HUES64 (cell line): ENCODE measurements at regions not wholly inside any gene's neighbourhood (a gene's known extent, or its start where the extent isn't known, plus 50 kb on each side); places are given as distances from the start of the nearest gene placed in this dataset.

Experiments used
- H3K27ac ChIP-seq: 2 replicates; pipeline ENCODE4 v1.7.0; 2013; ENCODE audit warnings: low read depth, low read length, inconsistent platforms
- H3K27me3 ChIP-seq: 2 replicates; pipeline ENCODE4 v1.6.1; 2013; ENCODE audit warnings: mild to moderate bottlenecking, low read length; ENCODE audit not compliant: insufficient read depth
- H3K36me3 ChIP-seq: 2 replicates; pipeline ENCODE4 v1.6.1; 2013; ENCODE audit warnings: mild to moderate bottlenecking, low read length; ENCODE audit not compliant: insufficient read depth
- H3K4me1 ChIP-seq: 2 replicates; pipeline ENCODE4 v1.6.1; 2013; ENCODE audit warnings: mild to moderate bottlenecking, low read length, moderate library complexity; ENCODE audit not compliant: insufficient read depth
- H3K4me3 ChIP-seq: 2 replicates; pipeline ENCODE4 v1.5.1; 2013; ENCODE audit warnings: mild to moderate bottlenecking, low read length, moderate library complexity
- H3K9ac ChIP-seq: 2 replicates; pipeline ENCODE4 v1.6.1; 2013; ENCODE audit warnings: mild to moderate bottlenecking, low read depth, low read length
- H3K9me3 ChIP-seq: 2 replicates; pipeline ENCODE4 v1.6.1; 2013; ENCODE audit warnings: low read depth, low read length; ENCODE audit not compliant: insufficient read depth
- WGBS: fragments of 150-250, 120-280 bp; methylation state at CpG from one replicate; pipeline ENCODE4 v1.1.7; 2013; ENCODE audit warnings: missing lambda C conversion rate; 5-methylcytosine and 5-hydroxymethylcytosine counted together

DNA sequence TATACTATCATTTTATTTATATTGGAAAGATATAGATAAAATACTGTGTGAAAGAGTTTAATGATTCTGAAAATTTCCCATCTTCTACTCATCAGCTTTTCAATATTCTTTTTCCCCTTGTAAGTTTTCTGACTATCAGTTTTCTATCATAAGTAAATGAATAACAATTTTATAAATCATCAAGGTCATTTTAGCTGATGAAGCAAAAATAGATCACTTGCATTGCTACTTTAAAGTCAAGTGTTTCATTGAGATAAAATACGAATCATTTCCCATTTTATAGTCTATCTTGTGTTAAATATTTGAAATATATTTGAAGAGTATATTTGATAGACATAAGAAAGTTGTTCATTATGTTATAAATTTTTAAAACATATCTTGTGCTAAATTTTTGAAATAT lies 811.0 kb upstream of the GALNTL6 start:
- no peak overlapping the region for H3K4me3 ChIP-seq
- H3K4me1 ChIP-seq = no peaks in the 10 kb centered on the region
- WGBS = no CpG with 5 or more reads among the region's 1 CpG
- no peak overlapping the region for H3K27ac ChIP-seq
- no peaks in the 10 kb centered on the region for H3K27me3 ChIP-seq
- no peak overlapping the region for H3K9ac ChIP-seq
- no peaks in the 10 kb centered on the region for H3K9me3 ChIP-seq
- H3K36me3 ChIP-seq = no peaks in the 10 kb centered on the region

- H3K4me1 ChIP-seq = no peaks in the 10 kb centered on the region
- peaks cover 4% of the 10 kb centered on the region; the same call in 1 of the 2 replicates for H3K9me3 ChIP-seq
- H3K9ac ChIP-seq = no peak overlapping the region
- H3K27ac ChIP-seq = no peak overlapping the region
- 48% methylated on average over 6 of the region's 8 CpGs for WGBS
- no peaks in the 10 kb centered on the region for H3K27me3 ChIP-seq
- H3K36me3 ChIP-seq = no peaks in the 10 kb centered on the region
- no peak overlapping the region for H3K4me3 ChIP-seq
These were observed 822.1 kb upstream of the GALNTL6 start for GRCh38 chr4:170990989-170991589.

DNA sequence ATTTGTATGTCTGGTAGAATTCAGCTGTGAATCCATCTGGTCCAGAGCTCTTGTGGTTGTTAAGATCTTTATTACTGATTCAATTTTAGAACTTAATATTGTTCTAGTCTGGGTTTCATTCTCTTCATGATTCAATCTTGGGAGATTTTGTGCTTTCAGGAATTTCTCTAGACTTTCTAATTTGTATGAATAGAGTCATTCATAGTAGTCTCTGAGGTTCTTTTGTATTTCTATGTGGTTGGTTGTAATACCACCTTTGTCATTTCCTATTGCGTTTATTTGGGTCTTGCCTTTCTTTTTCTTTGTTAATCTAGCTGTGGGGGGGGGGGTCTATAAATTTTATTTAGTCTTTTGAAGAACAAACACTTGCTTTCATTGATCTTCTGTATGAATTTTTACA lies 824.8 kb upstream of the GALNTL6 start:
- no peaks in the 10 kb centered on the region for H3K36me3 ChIP-seq
- H3K9me3 ChIP-seq = peaks cover 4% of the 10 kb centered on the region; the same call in 1 of the 2 replicates
- no peak overlapping the region for H3K4me3 ChIP-seq
- 83% methylated on average over 1 of the region's 1 CpG for WGBS
- H3K27me3 ChIP-seq = no peaks in the 10 kb centered on the region
- H3K9ac ChIP-seq = no peak overlapping the region
- H3K27ac ChIP-seq = no peak overlapping the region
- no peaks in the 10 kb centered on the region for H3K4me1 ChIP-seq

DNA sequence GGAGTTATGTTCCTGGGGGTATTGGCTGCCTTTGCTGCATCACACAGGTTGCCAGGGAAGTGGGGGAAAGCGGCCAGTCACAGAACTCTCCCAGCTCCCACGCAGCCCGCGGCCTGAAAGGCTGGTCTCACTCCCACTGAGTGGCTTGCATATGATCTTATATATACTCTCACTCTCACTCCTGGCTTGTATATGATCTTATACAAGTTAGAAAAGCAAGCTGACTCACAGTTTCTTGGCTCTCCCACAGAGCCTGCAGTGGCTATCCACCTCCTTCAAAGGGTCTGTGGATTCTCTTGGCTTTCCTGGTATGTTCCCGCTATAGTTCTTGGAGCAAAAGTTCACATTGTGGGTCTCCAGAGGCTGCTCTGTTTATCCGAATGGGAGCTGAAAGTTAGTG lies 833.5 kb upstream of the GALNTL6 start:
- H3K36me3 ChIP-seq = no peaks in the 10 kb centered on the region
- H3K9me3 ChIP-seq = no peaks in the 10 kb centered on the region
- H3K27me3 ChIP-seq = no peaks in the 10 kb centered on the region
- peaks cover 9% of the 10 kb centered on the region; the same call in 1 of the 2 replicates for H3K4me1 ChIP-seq
- H3K27ac ChIP-seq = no peak overlapping the region
- WGBS = 65% methylated on average over 6 of the region's 6 CpGs
- no peak overlapping the region for H3K9ac ChIP-seq
- H3K4me3 ChIP-seq = no peak overlapping the region

DNA sequence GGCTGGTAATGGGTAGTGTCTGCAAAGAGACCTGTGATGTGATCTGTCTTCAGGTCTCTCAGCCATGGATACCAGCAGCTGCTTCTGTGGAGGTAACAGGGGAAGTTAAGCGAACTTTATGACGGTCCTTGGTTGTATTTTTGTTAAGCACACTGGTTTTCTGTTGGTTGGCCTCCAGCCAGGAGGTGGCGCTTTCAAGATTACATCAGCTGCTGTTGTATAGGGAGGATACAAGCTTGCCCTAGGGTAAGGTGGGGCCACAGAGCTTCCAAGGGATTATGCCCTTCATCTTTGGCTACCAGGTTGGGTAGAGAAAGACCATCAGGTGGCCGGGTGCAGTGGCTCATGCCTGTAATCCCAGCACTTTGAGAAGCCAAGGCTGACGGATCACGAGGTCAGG lies 834.2 kb upstream of the GALNTL6 start:
- Histone ChIP-seq H3K9me3 (no peaks in the 10 kb centered on the region), H3K9ac (no peak overlapping the region), H3K4me1 (peaks cover 9% of the 10 kb centered on the region; the same call in 1 of the 2 replicates), H3K27me3 (no peaks in the 10 kb centered on the region), H3K27ac (no peak overlapping the region), H3K4me3 (no peak overlapping the region), H3K36me3 (no peaks in the 10 kb centered on the region)
- 96% methylated on average over 6 of the region's 6 CpGs for WGBS

DNA sequence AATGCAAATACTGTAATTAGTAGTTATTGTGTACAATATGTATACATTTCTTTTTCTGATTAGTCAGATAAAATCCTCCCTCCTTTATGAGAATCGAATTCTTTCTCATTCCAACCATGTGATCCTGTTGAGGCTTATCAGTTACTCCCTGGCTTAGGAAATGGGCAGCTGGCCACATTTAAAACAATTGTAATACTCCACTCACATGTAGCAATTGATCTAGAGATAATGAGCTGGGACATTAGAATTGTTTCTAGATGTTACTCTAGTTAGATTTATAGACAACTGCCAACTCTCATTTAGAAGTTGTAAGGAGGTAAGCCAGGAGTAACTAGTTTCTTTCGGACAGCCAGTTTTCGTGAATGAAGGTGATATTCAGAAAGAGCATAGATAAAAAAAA lies 859.3 kb upstream of the AADAT start:
- Histone ChIP-seq H3K27me3 (no peaks in the 10 kb centered on the region), H3K9ac (no peak overlapping the region), H3K4me3 (no peak overlapping the region), H3K36me3 (no peaks in the 10 kb centered on the region), H3K27ac (no peak overlapping the region), H3K9me3 (no peaks in the 10 kb centered on the region), H3K4me1 (no peaks in the 10 kb centered on the region)
- 100% methylated on average over 3 of the region's 3 CpGs for WGBS

- H3K27ac ChIP-seq = no peak overlapping the region
- WGBS = 84% methylated on average over 7 of the region's 7 CpGs
- H3K4me1 ChIP-seq = no peaks in the 10 kb centered on the region
- H3K9ac ChIP-seq = no peak overlapping the region
- H3K36me3 ChIP-seq = no peaks in the 10 kb centered on the region
- H3K9me3 ChIP-seq = 0 out of 2 replicates have a peak, but pooled peaks cover 6% of the 10 kb centered on the region
- no peak overlapping the region for H3K4me3 ChIP-seq
- no peaks in the 10 kb centered on the region for H3K27me3 ChIP-seq
These were observed 850.4 kb upstream of the AADAT start for GRCh38 chr4:170940043-170940724.

GRCh38 chr4:170938588-170938987 lies 848.8 kb upstream of the AADAT start:
- Histone ChIP-seq H3K9me3 (0 out of 2 replicates have a peak, but pooled peaks cover 6% of the 10 kb centered on the region), H3K4me3 (no peak overlapping the region), H3K4me1 (no peaks in the 10 kb centered on the region), H3K36me3 (no peaks in the 10 kb centered on the region), H3K9ac (no peak overlapping the region), H3K27ac (no peak overlapping the region), H3K27me3 (no peaks in the 10 kb centered on the region)
- 82% methylated on average over 1 of the region's 1 CpG for WGBS

DNA sequence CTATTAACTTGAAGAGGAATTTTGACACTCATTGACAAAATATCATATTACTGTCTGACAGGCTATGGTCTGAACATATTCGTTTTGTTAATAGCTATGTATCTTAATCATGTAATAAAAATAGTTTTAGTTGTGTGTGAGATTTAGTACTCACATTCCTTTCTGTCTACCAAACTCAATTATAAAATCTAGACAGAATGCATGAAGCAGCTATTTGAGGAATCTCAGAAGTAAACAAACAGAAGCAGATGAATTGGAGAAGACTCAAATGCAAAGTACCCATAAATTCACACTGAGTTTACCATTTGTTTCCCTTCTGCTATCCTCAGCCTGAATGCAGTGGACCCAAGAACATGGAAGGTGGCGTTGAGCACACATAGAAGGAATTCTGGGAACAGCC lies 841.6 kb upstream of the AADAT start:
- Histone ChIP-seq H3K4me1 (no peaks in the 10 kb centered on the region), H3K27me3 (no peaks in the 10 kb centered on the region), H3K36me3 (no peaks in the 10 kb centered on the region), H3K9ac (no peak overlapping the region), H3K9me3 (no peaks in the 10 kb centered on the region), H3K4me3 (no peak overlapping the region), H3K27ac (no peak overlapping the region)
- 92% methylated on average over 1 of the region's 2 CpGs for WGBS

- Histone ChIP-seq H3K4me1 (peaks cover 20% of the 10 kb centered on the region), H3K27me3 (no peaks in the 10 kb centered on the region), H3K4me3 (no peak overlapping the region), H3K9me3 (peaks cover 11% of the 10 kb centered on the region), H3K27ac (no peak overlapping the region), H3K9ac (no peak overlapping the region), H3K36me3 (no peaks in the 10 kb centered on the region)
These were observed 798.9 kb upstream of the AADAT start for GRCh38 chr4:170888660-170889059.

DNA sequence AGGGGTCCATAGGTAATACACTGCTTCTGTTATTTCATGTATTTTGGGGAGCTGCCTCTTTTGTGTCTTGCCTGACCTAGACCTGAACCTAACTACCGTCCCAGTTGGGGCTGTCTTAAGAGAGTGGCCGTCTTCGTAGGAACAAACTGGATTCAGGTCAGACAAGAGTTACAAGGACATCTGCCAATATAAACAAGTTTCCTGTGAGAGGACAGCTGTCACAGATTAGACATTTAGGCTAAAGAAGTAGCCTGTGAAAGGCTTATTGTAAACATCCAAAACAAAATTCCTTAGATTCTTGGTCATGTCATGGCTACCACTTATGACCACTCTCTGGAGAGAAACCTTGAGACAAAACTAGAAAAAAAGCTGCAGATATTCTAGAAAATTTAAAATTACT lies 797.6 kb upstream of the AADAT start:
- H3K4me1 ChIP-seq = peaks cover 20% of the 10 kb centered on the region
- no peak overlapping the region for H3K4me3 ChIP-seq
- no peaks in the 10 kb centered on the region for H3K9me3 ChIP-seq
- no peak overlapping the region for H3K27ac ChIP-seq
- no peaks in the 10 kb centered on the region for H3K27me3 ChIP-seq
- H3K36me3 ChIP-seq = no peaks in the 10 kb centered on the region
- 96% methylated on average over 3 of the region's 3 CpGs for WGBS
- H3K9ac ChIP-seq = no peak overlapping the region
